Daoy (cell line): ENCODE measurements at regions not wholly inside any gene's neighbourhood (a gene's known extent, or its start where the extent isn't known, plus 50 kb on each side); places are given as distances from the start of the nearest gene placed in this dataset.

Experiments
- DNase-seq: peaks from one replicate; pipeline ENCODE4 v3.0.0-alpha.2; 2015; ENCODE audit warnings: low read depth

- DNase-seq, result no peak
Measured at GRCh38 chr5:174374206-174374605, 328.7 kb downstream of the NSG2 start.

DNA sequence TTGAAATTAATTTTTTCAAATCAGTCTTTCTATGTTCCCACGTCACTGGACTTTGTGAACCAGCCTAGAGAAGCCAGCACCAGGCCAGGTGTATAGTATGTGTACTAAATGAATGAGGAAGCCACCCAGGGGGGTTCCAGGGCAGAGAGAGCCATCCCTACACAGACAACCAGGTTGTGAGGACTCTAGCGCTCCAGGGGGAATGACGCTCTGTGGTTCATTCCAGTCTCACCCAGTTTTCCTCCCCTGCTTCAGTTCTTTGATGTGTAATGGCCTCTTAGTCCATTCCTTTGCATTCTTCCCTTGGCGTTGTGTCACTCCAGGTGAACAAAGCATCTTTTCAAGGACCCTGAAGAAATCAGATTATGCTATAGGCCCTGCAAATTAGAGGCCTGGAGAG, 330.6 kb downstream of the NSG2 start:
- DNase-seq, result no peak

- no peak for DNase-seq
Measured at GRCh38 chr5:174376726-174377373, 331.3 kb downstream of the NSG2 start.

GRCh38 chr5:174378121-174378874, 332.8 kb downstream of the NSG2 start:
- no peak for DNase-seq

GRCh38 chr5:174380311-174380710, 334.8 kb downstream of the NSG2 start:
- DNase-seq, result no peak

GRCh38 chr5:174381241-174381640, 335.7 kb downstream of the NSG2 start:
- DNase-seq, result no peak

DNA sequence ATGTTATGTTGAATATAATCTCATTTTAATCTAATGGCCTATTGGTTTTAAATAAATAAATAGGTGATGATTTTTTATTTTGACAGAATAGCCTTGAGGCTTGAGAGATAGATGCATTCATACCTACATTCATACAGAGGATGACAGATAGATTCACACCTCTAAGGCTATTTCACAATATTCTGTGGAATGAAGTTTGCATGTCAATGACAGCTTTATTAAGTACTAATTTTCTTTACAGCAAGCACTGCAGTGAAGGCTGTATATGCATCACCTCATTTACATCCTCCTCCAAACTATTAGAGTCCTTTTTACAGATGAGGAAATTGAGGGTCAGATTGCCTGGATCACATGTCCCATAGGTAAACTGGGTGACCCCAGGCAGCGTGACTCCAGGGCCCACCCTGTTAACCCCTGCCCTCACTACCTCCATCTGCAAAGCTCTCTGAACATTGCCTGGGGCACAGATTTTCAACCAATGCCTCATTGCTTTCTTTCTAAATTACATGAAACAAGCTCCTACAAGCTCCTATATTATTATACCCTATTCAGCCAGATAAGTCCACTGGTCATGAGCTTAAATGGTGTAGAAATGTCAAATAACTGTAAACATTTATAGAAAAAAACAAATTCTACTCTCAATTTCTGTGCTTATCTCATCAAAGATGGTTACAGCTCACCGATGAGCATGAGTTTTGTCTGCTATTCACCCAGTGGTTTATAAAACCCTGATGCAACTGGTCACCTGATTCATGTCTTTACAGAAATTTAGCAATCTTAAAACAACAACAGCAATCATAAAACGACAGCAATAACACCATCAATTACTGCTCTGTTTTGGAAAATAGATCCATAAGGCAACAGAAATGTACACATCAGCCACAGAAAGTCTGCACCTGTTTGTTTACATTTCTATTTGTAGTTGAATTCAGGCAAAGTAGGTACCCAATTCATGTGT, 338.0 kb downstream of the NSG2 start:
- no peak for DNase-seq

GRCh38 chr5:174384509-174384947, 339.0 kb downstream of the NSG2 start:
- no peak for DNase-seq

- no peak for DNase-seq
Measured at GRCh38 chr5:174386306-174386705, 338.1 kb upstream of the MSX2 start.

- DNase-seq, result no peak
Measured at GRCh38 chr5:174386846-174387245, 337.5 kb upstream of the MSX2 start.

- DNase-seq, result no peak
Measured at GRCh38 chr5:174387448-174387847, 336.9 kb upstream of the MSX2 start.

- DNase-seq, result no peak
Measured at GRCh38 chr5:174392892-174393291, 331.5 kb upstream of the MSX2 start.

- no peak for DNase-seq
Measured at GRCh38 chr5:174396541-174396940, 327.8 kb upstream of the MSX2 start.

- DNase-seq, result no peak
Measured at GRCh38 chr5:174397206-174397605, 327.2 kb upstream of the MSX2 start.

DNA sequence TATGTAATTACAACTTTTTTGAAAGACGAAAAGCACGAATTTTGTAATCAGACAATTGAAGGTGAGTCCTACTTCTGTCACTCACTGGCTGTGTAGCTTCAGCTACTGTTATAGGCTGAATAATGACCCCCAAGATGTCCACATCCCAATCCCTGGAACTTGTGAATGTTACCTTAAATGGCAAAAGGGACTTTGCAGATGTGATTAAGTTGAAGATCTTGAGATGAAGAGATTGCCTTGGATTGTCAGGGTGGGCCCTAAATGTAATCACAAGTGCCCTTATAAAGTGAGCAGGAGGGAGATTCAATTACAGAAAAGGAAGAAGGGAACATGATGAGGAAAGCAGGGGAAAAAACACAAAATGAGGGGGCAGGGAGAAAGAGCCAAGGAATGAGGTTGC, 326.2 kb upstream of the MSX2 start:
- DNase-seq, result no peak

DNA sequence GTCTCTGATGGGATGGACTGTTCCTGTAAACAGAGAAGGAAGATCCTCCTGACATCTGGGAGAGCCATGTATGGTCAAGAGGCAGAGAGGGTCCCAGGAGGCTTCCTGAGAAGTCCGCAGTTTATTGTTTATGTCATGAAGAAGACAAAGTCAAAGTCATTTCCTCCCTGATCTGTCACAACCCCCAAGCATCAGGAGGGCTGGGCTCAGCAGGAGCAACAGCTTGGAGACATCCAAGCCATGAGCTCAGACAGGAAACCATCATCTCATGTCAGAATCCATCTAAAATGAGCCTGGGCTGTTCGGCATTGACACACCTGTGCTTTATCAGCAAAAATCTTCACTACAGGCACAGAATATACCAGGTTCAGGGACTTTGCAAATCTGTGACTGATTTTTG, 325.0 kb upstream of the MSX2 start:
- no peak for DNase-seq

- DNase-seq, result no peak
Measured at GRCh38 chr5:174400461-174400860, 323.9 kb upstream of the MSX2 start.

DNA sequence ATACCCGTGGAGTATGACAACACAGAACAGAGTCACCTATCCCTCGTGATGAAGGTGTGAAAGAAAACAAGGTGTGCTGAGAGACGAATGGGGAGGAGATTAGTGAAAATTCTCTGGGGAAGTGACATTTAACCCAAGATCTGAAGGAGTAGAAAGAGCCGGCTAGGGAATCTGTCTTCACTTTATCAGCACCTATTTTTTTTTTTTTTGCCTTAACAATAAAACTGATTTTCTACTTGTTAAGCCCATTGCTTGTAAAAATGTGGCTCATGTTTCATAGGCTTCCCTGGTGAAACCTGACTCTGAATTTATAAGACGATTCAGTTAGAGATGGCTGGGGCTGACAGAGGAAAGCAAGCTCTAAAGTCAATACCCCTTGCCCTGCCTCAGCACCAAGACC, 322.6 kb upstream of the MSX2 start:
- no peak for DNase-seq

DNA sequence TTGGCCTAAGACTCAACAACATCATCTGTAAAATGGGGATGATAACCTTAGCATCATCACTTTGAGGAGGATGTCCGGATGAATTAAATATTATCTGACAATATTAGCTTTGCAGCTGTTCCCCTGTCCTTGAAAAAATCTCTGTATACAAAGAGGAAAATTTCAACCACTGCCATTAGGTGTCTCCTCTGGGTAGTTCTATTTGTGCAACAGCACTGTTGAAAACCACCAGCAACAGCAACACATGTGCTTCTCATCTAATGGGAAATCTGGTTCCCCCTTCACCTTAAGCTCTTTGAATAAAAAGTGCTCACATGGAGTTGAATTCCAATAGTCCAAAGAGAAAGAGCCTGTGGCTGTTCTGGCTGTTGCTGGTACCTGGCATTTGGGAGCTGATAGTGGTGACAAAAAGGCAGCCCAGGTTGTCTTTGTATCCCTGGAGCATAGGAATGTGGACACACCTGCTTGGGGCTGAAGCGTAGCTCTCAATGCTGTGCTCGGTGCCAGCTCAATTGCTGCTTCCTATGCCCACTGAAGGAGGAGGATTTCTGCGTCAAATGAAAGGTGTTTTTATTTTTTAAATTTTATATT, 322.1 kb upstream of the MSX2 start:
- no peak for DNase-seq

- no peak for DNase-seq
Measured at GRCh38 chr5:174404848-174405247, 319.5 kb upstream of the MSX2 start.

GRCh38 chr5:174409070-174409469, 315.3 kb upstream of the MSX2 start:
- no peak for DNase-seq

DNA sequence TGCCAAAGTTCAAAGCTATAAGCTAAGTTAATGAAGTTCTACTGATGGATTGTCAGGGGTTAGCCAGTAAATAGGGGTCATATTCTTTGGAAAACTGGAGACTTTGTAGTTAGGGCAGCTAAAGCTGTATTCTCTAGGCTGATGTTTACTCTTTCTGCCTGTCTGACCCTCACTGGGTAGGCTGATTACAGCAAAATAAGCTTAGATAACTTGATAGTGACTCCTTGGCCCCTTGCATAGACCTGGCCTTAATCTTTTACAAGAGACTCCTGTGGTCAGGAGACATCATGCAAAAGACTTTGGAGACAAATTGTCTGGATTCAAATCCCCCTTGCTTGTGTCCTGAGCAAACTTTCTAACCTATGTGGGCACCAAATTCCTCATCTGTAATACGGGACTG, 314.4 kb upstream of the MSX2 start:
- no peak for DNase-seq
